IPS-NIHi7 (cell line): ENCODE measurements at regions not wholly inside any gene's neighbourhood (a gene's known extent, or its start where the extent isn't known, plus 50 kb on each side); places are given as distances from the start of the nearest gene placed in this dataset.
A peak's percentile ranks its signal among the peaks of the same experiment; 100 is the strongest.

Experiments
- DNase-seq: peaks from one replicate; pipeline ENCODE4 v3.0.0; 2012; ENCODE audit warnings: mixed read lengths; ENCODE audit errors: extremely low spot score

DNA sequence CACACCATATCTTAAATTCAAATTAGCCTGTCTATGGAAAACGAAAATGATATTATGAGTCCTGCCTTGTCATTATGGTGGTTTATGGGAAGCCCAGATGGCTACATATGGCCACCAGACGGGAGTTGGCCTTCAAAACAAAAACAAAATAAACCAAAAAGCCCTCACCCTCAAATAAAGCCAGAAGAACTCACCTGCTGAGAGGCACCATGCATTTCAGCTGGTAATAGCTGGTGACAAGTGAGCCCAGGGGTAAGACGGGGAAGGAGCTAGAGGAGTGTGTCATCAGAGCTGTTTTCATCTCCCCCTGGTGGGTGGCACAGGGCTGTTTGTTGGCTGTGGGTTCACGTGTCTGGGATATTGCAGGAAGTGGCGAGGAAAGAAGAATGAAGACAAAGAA is 152.9 kb downstream of the EFNB2 start:
- DNase-seq: peak; percentile 25

DNA sequence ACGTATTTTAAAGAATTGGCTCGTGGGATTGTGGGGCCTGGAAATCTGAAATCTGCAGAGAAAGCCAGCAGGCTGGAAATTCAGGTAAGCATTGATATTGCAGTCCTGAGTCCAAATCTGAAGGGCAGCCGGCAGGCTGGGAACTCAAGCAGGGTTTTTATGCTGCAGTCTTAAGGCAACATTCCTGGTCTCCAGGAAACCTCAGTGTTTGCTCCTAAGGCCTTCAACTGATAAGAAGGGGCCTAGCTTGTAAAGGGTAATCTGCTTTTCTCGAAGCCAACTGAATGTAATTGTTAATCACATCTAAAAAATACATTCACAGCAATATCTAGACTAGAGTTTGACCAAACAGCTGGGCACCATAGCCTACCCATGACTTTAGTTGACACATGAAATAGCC is 154.4 kb downstream of the EFNB2 start:
- DNase-seq: peak; percentile 46

DNA sequence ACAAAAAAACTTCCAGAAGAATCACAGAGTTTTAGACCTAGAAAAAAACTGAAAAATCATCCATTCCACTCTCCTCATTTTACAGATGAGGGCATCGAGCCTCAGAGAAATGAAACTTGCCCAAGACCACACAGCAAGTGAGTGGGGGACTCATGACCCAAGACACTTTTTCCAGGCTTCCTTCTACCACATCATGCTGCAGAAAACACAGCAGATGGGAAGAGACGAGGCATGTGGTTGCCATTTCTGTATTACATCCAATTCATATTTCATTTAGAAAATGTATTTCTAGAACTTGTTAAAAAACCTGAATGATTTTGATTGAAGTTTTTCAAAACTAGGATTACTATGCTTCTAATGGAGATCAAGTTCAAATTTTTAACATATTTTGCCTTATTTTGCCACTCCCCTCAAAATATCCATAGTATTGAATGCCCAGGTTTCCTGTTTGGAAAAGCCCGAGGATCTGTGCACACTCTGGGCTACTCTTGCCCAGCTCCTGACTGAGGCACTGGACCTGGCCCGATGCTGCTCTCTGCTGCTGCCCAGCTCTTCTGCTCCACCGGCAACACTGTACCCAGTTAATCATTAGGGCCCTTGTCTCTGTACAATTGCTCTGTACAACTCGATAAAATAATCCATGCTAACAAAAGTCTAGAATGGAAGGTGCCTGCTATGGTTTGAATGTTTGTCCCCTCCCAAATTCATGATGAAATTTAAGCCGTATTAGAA is 157.4 kb downstream of the EFNB2 start:
- no peak for DNase-seq

DNA sequence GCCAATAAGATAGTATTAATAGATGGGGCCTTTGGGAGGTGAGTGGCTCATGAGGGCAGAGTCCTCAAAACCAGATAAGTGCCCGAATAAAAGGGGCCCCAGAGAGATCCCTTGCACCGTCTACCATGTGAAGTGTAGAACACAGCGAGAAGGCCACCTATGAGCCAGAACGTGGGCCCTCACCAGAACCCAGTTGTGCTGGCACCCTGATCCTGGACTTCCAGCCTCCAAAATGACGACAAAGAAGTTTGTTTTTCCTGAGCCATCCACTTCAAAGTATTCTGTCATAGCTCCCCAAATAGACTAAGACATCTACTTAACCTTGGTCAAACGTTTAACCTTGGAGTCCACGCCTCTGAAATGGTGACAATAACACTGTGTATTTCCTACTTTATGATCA is 158.1 kb downstream of the EFNB2 start:
- no peak for DNase-seq

DNA sequence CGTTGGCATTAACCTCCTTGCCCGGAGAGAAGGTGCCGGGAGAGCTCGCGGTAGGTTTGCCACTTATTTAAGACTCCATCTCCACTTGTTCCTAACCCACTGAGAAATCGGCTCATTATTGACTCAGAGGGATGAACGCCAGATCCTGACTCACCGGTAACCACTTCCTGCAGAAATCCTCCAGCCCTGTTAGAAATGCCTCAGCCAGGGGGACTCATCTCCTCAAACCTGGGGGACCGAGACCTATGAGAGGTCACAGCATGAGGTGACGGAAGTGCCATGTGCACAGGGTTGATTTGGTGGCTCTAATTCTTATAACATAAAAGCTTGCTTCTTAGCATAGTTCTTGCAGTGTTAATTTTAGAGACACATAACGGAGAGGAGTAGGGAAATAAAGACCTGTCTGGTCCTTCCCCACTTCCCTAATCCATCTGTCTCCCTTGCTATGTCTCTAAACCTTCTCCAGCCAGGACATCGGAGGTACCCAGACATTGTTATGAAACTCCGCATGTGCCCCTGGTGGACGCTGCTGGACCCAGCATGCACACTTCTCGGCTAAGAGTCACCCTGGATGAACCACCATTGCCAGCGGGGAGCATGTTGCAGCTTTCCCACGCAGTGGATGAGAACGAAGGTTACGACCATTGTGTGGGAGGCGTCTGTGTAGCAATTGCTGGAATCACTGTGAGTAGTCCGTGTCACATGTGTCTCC is 158.9 kb downstream of the EFNB2 start:
- no peak for DNase-seq

DNA sequence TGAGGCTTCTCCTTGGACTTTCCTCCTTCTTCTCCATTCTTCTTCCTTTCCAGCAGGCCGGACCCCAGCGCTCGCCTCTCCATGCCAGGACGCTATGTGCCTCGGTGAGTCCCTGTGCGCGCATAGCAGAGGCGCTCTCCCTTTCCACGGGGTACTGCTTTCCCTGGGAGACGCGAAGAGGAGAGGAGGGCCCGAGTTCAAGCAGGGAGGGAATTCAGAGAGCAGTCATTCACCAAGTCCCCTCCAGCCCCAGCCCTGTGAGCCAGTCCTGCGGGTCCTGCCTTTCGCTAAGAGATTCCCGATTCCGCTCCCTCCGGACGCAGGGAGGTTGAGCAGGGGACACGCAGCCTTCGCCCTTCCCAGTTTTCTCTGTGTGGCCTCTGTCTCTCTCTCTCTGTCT is 160.4 kb downstream of the EFNB2 start:
- DNase-seq: no peak

DNA sequence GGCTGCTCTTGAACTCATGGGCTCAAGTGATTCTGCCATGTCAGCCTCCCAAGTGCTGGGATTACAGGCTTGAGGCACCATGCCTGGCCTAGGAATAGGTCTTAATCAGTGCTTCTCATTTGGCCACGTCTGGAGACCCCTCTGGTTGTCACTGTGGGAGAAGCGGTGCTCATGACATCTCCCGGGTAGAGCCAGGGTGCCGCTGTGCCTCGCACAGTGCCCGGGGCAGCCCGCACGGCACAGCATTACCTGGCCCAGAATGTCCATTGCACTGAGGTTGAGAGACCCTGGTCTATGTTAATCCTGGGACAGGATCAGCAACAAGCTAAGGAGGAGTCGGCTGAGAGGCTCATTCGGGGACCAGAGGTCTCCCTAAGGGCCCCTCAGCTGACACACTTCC is 160.8 kb downstream of the EFNB2 start:
- no peak for DNase-seq

DNA sequence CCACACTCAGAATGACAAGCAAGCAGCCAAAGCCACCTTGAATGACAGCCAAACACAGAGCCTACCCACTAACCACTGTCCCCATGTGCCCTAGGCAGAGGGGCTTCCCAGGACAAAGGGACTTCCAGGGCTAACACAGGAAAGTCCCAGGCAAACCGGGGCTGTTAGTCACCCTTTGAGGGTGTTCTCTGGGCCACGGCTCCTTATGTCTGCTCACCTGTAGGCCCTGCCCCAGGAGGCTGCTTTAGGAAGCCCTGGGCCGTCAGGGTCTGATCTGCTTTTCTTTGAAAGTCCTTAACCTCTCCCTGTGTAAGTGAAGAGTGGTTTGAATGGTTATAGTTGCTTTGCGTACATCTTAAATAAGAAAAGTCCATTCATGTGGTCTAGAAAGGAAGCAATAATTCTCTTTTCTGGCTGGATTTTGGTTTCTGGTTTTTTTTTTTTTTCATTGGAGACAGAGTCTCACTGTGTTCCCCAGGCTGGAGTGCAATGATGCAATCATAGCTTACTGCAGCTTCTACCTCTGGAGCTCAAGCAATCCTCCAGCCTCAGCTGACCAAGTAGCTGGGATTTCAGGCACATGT is 161.4 kb downstream of the EFNB2 start:
- no peak for DNase-seq

DNA sequence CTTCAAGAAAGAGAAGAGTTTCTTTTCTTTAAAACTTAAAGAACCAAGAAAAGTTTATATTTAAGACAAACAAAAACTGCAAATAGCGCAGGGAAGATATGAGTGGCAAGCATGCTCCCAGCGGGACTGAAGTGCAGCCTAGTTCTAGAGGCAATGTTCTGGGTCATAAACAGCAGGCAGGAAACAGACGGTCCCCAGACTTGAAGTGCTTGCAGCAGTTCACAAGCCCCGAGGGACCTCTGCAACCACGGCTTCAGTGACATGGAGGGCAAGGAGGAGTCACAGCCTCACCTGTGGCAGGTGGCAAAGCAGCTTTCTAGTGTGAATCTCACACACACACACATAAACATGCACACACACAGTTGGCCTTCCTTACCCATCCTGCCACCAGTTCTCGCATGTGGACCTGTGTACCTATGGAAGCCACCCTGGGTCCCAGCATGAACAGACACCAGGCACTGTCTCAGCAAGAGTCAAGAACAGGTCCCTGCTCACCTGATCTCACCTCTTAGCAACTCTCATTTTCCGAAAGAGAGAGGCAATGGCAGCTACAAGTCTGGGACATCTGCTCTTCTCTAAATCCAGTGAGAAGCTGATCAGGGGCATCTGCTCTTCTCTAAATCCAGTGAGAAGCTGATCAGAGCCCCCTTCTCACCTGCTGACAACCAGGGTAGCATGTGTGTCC is 162.0 kb downstream of the EFNB2 start:
- no peak for DNase-seq

DNA sequence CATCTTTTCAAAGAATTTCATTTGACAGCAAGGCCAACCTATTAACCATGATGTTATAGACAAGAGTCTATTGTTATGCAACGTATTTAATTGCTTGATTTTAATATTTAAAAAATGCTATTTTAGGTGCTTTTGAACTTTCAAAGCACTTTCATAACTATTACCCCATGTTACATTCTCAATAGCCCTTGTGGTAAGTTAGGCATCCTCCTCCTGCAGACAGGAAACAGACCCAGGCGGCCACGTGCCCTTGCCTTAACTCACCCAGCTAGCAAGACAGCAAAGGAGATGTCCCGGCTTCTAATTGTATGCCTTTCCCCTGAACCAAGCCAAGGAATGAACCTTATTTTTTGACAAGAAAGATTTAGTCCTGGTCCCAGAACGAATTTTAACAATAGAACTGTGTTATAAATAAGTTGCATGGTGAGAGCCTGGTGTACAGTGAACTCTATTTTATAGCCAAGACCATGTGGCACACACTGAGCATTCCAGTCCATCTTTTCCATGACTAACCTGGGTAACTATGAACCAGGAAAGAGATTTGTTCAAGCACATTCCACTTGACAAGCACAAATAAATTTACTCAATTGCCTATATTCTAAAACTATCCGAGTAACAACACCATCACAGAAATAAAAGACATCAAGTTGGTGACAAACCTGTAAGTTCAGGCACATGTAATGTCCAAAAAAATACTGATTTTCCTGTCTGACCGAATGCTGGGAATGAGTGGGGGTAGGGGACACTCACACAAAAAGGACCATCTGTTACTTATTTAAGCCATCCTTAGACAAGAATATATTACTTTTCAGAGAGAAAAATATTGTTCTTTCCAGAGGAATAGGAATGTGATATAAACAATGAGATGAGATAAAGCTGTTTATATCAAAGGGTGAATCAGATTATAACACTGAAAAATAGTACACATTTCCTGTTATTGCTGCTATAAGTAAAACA is 163.0 kb downstream of the EFNB2 start:
- DNase-seq: no peak

DNA sequence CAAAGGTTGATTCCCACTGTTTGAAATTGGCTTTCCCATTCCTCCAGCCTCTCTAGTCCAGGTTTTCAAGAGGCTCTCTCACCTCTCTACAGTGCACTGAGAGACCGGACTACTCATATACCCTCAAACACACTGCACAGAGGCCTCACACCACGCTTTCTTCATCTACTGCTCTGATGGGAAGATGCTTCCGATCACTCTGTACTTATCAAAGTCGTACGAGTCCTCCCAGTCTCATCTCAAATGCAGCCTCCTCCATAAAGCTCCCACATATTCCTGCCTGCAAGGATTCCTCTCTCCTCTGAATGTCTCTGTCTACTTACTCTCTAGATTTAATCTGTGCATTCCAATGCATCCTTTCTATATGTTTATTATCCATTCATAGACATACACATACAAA is 164.4 kb downstream of the EFNB2 start:
- no peak for DNase-seq

DNA sequence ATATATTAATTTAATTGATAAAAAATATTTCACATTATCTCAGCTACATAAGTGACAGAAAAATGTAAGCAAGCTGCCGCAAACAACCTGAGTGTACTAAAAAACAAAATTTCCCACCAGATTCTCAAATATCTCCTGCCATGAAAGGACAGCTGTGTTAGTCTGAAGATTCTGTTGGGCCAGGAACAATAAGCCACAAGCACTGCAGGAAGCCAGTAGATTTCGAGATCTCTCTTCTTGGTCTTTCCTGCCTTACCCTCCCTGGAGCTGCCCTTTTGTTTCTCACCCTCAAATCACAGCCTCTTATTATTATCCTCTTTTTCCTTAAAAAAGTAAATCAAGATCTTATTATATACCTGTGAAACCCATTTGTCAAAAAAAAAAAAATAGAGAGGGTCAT is 165.6 kb downstream of the EFNB2 start:
- DNase-seq: no peak

DNA sequence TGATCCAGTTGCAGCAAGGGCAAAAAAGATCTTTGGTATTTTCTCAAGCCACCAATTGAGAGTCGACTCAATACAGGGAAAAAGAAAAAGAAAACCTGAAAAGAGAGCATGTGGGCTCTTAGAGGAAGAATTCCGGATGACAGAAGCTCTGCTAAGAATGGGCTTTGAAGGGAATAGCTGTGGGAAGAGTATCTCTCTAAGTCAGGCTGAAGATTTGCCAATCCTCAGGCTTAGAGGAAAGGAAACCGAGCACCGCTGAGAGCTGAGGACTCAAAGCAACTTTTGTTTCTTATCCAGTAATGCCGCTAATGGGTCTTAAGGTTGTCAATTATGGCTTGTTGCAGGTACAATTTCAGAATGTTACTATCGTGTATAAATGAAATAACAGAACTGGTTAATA is 166.4 kb downstream of the EFNB2 start:
- no peak for DNase-seq

DNA sequence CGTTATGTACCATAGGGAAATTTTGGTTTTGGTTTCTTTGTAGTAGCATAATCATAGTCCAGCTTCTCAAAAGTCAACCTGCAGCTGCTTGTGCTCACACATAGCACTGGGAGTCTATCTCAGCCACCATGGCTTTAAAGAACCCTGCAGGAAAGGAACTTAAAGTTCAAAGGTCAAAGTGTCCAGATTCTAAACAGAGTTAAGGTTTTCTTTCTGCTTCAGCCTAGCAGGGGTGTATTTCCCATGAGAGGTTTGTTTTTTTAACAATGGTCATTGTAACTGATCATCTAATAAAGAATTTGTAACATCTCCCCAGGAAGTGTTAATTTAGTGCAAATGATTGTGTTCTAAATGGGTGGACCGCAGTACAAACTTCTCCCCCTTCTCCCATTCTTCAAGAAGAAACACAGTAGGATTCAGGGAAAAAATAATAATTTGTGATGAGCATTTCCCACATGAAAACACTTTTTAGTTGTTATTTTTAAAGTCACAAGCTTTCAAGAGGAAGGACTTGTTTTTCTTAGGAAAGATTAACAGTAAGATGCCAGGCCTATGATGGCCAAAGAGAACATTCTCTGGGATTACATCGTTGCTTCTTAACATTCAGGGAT is 168.0 kb downstream of the EFNB2 start:
- DNase-seq: no peak

DNA sequence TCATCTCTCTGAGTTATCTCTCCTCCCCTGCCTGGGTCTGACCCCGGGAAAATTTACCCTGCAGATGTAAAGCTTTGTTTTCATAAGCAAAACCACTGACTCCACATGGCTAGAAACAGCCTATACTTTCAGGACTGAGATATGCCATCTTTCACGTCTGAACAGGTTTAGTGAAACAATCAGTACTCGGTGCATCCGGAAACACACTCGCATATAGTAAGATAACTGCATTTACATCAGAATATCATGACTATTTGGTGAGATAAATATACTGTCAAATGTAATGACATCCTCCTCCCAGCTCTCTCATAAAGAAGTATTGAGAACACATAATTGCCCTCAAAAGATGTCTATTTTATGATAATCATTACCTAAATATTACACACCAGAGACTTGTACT is 172.8 kb downstream of the EFNB2 start:
- no peak for DNase-seq

DNA sequence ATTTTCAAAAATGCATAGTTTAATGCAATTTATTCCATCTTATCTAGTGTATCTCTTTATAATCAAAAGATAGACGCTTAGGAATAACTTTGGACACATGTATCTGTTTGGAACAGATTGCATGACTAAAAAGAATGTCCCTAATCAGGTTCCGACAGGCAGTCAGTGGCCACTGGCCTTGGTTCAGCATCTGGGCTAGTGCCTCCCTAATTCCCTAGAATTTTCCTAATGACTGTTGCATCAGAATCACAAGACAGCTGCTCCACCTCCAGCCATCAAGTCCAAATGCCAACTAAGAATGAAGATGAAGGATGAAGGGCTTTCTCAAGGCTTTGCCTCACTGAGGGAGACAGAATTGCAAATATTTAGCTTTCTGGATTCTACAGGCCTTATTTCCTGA is 173.8 kb downstream of the EFNB2 start:
- DNase-seq: no peak

DNA sequence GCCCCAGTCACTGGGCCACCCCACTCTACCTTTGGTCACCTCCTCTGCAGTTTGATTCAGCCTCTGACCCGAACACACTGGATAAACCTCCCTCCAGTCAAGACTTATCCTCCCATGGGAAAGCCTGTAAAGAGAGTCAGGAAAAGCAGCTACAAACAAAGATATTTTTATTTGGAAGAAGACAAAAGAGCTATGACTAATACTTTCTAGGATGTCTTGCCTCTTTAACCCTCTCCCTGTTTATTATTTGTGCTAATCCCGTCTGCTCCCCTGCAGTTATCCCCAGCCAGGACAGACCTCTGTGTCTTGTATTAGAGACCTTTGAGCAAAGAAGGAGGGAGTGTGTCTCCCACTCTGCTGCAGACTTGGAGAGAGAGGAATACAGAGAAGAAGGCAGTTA is 178.3 kb downstream of the EFNB2 start:
- DNase-seq: no peak

DNA sequence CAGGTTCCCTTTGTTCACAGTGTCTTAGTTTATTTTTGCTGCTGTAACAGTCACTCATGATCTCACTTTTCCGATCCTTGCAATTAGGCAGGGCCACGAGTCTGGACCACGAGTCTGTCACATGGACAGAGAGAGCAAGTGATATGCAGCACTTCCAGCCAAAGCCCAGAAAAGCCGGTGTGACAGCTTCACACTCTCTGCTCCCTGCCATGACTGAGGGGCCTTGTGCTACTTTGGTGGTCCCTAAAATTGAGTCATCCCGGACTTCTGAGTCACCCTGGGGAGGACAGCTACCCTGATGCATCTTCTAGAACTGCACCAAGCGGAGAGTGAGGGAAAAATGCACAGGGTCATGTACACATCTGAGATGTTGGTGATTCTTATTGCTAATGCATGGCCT is 179.6 kb downstream of the EFNB2 start:
- DNase-seq: no peak

DNA sequence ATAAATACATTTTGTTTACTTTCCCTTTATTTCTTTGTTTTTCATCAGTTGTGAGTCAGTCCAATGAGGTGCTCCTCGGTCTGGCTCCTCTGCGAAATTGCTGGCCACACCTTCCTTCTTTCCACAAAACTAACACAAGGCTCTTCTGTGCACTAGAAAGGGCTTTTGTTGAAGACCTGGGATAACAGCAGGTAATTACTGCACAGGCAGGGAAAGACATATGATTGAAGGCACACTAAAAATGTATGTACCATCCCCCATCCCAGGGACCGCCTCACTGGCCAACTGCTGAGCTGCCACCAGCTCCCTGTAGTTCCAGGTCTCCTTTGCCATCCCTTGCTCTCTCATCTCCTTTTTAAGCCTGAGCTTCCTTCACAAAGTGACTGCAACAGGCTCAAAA is 180.5 kb downstream of the EFNB2 start:
- no peak for DNase-seq

DNA sequence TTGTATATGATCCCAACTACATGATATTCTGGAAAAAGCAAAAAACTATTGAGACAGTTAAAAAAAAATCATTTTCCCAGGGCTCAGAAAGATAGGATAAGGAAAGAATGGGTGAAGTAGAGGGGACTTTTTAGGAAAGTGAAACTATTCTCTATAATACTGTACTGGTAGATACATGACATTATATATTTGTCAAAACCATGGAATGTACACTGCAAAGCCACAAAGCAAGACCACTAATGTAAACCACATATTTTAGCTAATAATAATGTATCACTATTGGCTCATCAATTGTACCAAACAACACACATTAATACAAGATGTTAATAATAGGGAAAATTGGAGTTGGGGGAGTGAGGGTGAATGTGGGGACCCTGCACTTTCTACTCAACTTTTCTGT is 182.6 kb downstream of the EFNB2 start:
- no peak for DNase-seq

DNA sequence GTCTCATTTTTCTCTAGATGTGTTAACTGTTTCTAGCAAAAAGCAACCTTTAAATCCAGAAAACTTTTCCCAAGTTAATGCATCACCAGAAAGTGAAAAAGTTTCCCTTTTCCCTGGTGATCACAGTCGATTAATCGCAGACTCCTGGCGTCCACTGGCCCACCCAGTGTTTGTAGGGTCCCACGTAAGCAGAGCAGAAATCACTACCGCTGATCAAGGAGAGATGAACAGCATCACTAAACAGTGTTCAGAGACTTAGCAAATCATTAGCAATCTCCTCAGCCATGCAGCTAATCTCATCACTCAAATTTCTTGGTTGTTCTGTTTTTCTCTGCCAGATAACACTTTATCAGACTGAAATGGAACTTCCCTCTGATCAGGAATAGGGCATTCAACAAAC is 184.2 kb downstream of the EFNB2 start:
- no peak for DNase-seq
